Panc1 (cell line): ENCODE measurements at regions not wholly inside any gene's neighbourhood (a gene's known extent, or its start where the extent isn't known, plus 50 kb on each side); places are given as distances from the start of the nearest gene placed in this dataset.

Experiments
- ATAC-seq: fragments of 200-7000 bp; cut with Tn5 transposase; 2 replicates; pipeline ENCODE4 v1.9.1; 2020; ENCODE audit warnings: mild to moderate bottlenecking, moderate library complexity
- BruUV-seq: library from RNA; stranded (reverse); fragments of 400-500 nt; replicated peaks from 2 replicates; lab custom pipeline; 2021; lab: Mats Ljungman, UMichigan
- CTCF ChIA-PET: fragments of 300-600 bp; sonication (Branson Sonifier 250); formaldehyde crosslinking; loops from one replicate; lab custom pipeline; 2022; ENCODE audit warnings: antibody characterized with exemption; lab: Charles Lee
- POLR2A ChIA-PET: fragments of 300-600 bp; sonication (Branson Sonifier 250); formaldehyde crosslinking; loops from one replicate; lab custom pipeline; 2022; ENCODE audit warnings: antibody characterized with exemption; lab: Charles Lee
- DNase-seq: peaks from one replicate; pipeline ENCODE4 v3.0.0-alpha.2; 2010; ENCODE audit warnings: low read depth, low spot score
- H3K27ac ChIP-seq: 2 replicates; pipeline ENCODE4 v1.5.1; 2011; ENCODE audit warnings: mild to moderate bottlenecking, low read length, inconsistent platforms
- H3K27me3 ChIP-seq: fragments of 200-500 bp; sonication (Bioruptor generic); 2 replicates; pipeline ENCODE4 v1.6.0; 2014; ENCODE audit warnings: low read length, inconsistent platforms; ENCODE audit not compliant: control insufficient read depth, insufficient read depth
- H3K36me3 ChIP-seq: fragments of 200-500 bp; sonication (Bioruptor generic); 2 replicates; pipeline ENCODE4 v1.5.1; 2014; ENCODE audit warnings: inconsistent platforms, mild to moderate bottlenecking, low read length, moderate library complexity; ENCODE audit not compliant: control insufficient read depth, insufficient read depth
- H3K4me1 ChIP-seq: 2 replicates; pipeline ENCODE4 v1.5.1; 2011; ENCODE audit warnings: inconsistent platforms, mild to moderate bottlenecking, low read length, moderate library complexity; ENCODE audit not compliant: control insufficient read depth, insufficient read depth
- H3K4me3 ChIP-seq, 2 experiments: 2 replicates each; pipeline ENCODE4 v1.5.1; 2011 to 2012; ENCODE audit warnings: low read depth in 2 of 2, low read length in 2 of 2, mild to moderate bottlenecking in 2 of 2, inconsistent platforms in 1 of 2, moderate library complexity in 1 of 2
- H3K9me3 ChIP-seq: fragments of 200-500 bp; sonication (Bioruptor generic); 2 replicates; pipeline ENCODE4 v1.5.1; 2014; ENCODE audit warnings: low read depth, mild to moderate bottlenecking, inconsistent platforms, low read length, moderate library complexity; ENCODE audit not compliant: control insufficient read depth, insufficient read depth
- CTCF ChIP-seq: fragments of 450-650 bp; IDR thresholded peaks from 2 replicates; pipeline ENCODE4 v1.5.1; 2017; ENCODE audit warnings: mild to moderate bottlenecking
- POLR2AphosphoS5 ChIP-seq: IDR thresholded peaks from 2 replicates; pipeline ENCODE4 v1.6.1; 2012; ENCODE audit warnings: mild to moderate bottlenecking, low read depth, low read length, moderate library complexity
- REST ChIP-seq, 2 experiments: IDR thresholded peaks; 2 replicates each; pipeline ENCODE4 v1.6.1; 2011 to 2012; ENCODE audit warnings: low read depth in 2 of 2, control low read depth in 1 of 2, low read length in 1 of 2, mild to moderate bottlenecking in 1 of 2, moderate library complexity in 1 of 2; ENCODE audit not compliant: insufficient read depth in 1 of 2
- SIN3A ChIP-seq: IDR thresholded peaks from 2 replicates; pipeline ENCODE4 v1.6.1; 2012; ENCODE audit warnings: low read depth, mild to moderate bottlenecking, low read length, moderate library complexity, borderline replicate concordance; ENCODE audit not compliant: insufficient read depth
- TCF7L2 ChIP-seq: IDR thresholded peaks from 2 replicates; pipeline ENCODE4 v1.6.1; 2011; ENCODE audit warnings: mild to moderate bottlenecking, low read depth, low read length, inconsistent platforms
- in situ Hi-C: cut with HindIII; loops from 2 replicates; pipeline ENCODE4 v1.10.0; 2016; ENCODE audit warnings: low sequenced_read_pairs, low pct_unique_long_range_greater_than_20kb
- intact Hi-C: fragments of 100-400 bp; cut with micrococcal nuclease; formaldehyde crosslinking; loops from one replicate; pipeline ENCODE4 v1.10.0; 2022; ENCODE audit not compliant: unreplicated experiment

- TF ChIP-seq POLR2AphosphoS5 (no peak), REST (IDR thresholded peaks at IDR 0.05; ENCODE audit: insufficient read depth in 1 of 2, low read depth in 2 of 2, low read length in 1 of 2) (no peak)
- ChIA-PET CTCF (no interaction called here), POLR2A (no interaction called here)
- in situ Hi-C loops, result no loop called here
- H3K9me3 ChIP-seq, result no peaks in the 10 kb centered on the region
- intact Hi-C loops, result no loop called here
- BruUV-seq, result no TSS peak
- H3K4me3 ChIP-seq, result no peak overlapping the region
- DNase-seq (no peak), ATAC-seq (no peak)
- no peaks in the 10 kb centered on the region for H3K27me3 ChIP-seq
- H3K36me3 ChIP-seq, result no peaks in the 10 kb centered on the region
- H3K27ac ChIP-seq, result no peak overlapping the region
- H3K4me1 ChIP-seq, result no peaks in the 10 kb centered on the region
These were observed 145.7 kb upstream of the RORA start for GRCh38 chr15:61374848-61375247.

GRCh38 chr15:61367953-61368352 is 138.9 kb upstream of the RORA start:
- ChIA-PET CTCF (no interaction called here), POLR2A (no interaction called here)
- in situ Hi-C loops (no loop called here), intact Hi-C loops (no loop called here)
- DNase-seq (no peak), ATAC-seq (no peak)
- no peaks in the 10 kb centered on the region for H3K9me3 ChIP-seq
- H3K27ac ChIP-seq, result no peak overlapping the region
- no peaks in the 10 kb centered on the region for H3K36me3 ChIP-seq
- no peak overlapping the region for H3K4me3 ChIP-seq
- TF ChIP-seq CTCF, result no peak
- TF ChIP-seq SIN3A, result no peak
- TF ChIP-seq POLR2AphosphoS5, result no peak
- no peak for TF ChIP-seq TCF7L2
- no peak for TF ChIP-seq REST (IDR thresholded peaks at IDR 0.05; ENCODE audit: insufficient read depth in 1 of 2, low read depth in 2 of 2, low read length in 1 of 2)
- no peaks in the 10 kb centered on the region for H3K27me3 ChIP-seq
- H3K4me1 ChIP-seq, result no peaks in the 10 kb centered on the region
- no TSS peak for BruUV-seq
